Type B pancreatic cell (in vitro differentiated cells): ENCODE measurements at regions not wholly inside any gene's neighbourhood (a gene's known extent, or its start where the extent isn't known, plus 50 kb on each side); places are given as distances from the start of the nearest gene placed in this dataset.

Experiments used
- DNase-seq: peaks from one replicate; pipeline ENCODE4 v3.0.0; 2021; ENCODE audit warnings: mixed read lengths; ENCODE audit not compliant: unreplicated experiment; ENCODE audit errors: extremely low spot score
- H3K27ac Mint-ChIP-seq: 2 replicates; pipeline ENCODE4 v1.8.0; 2021; ENCODE audit warnings: mild to moderate bottlenecking, mixed read lengths
- H3K27me3 Mint-ChIP-seq: 2 replicates; pipeline ENCODE4 v1.8.0; 2021; ENCODE audit warnings: mixed read lengths
- H3K36me3 Mint-ChIP-seq: 2 replicates; pipeline ENCODE4 v1.8.0; 2021; ENCODE audit warnings: mixed read lengths
- H3K4me1 Mint-ChIP-seq: one replicate; pipeline ENCODE4 v1.8.0; 2021; ENCODE audit warnings: mixed read lengths; ENCODE audit not compliant: unreplicated experiment
- H3K4me3 Mint-ChIP-seq: 2 replicates; pipeline ENCODE4 v1.8.0; 2021; ENCODE audit warnings: mild to moderate bottlenecking, mixed read lengths
- H3K9me3 Mint-ChIP-seq: 2 replicates; pipeline ENCODE4 v1.8.0; 2021; ENCODE audit warnings: mixed read lengths
- TF ChIP-seq, protein P1 (sequence below): fragments of 200-600 bp; sonication (generic); conservative IDR thresholded peaks from 2 replicates; pipeline ENCODE4 v1.5.0; 2021; ENCODE audit warnings: antibody characterized with exemption, mild to moderate bottlenecking

DNA sequence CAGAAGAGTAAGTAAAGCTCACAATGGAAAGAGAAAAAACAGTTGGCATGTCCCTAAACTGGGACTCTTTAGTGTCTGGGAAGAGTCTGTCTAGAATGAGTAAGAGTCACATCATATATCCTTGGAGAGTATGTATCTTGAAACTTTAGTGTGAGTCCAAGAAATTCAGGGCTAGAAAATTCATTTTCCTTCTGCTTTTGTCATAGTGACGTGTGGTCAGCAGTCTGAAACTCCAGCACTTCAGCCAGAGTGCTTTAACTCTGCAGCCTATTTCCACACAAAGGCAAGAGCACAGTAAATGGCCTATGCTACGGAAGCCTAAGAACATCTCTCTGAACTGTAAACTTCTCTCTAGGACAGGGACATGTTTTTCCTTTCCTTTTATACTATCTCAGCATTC, 174.1 kb downstream of the FAM181B start:
- DNase-seq = no peak

GRCh38 chr11:82557274-82557673, 176.4 kb downstream of the FAM181B start:
- Mint-ChIP-seq H3K4me3 (no peak overlapping the region), H3K27me3 (peaks cover 8% of the 10 kb centered on the region), H3K27ac (no peak overlapping the region), H3K36me3 (no peaks in the 10 kb centered on the region), H3K4me1 (no peaks in the 10 kb centered on the region), H3K9me3 (no peaks in the 10 kb centered on the region)
- no peak for DNase-seq
- TF ChIP-seq, protein P1, sequence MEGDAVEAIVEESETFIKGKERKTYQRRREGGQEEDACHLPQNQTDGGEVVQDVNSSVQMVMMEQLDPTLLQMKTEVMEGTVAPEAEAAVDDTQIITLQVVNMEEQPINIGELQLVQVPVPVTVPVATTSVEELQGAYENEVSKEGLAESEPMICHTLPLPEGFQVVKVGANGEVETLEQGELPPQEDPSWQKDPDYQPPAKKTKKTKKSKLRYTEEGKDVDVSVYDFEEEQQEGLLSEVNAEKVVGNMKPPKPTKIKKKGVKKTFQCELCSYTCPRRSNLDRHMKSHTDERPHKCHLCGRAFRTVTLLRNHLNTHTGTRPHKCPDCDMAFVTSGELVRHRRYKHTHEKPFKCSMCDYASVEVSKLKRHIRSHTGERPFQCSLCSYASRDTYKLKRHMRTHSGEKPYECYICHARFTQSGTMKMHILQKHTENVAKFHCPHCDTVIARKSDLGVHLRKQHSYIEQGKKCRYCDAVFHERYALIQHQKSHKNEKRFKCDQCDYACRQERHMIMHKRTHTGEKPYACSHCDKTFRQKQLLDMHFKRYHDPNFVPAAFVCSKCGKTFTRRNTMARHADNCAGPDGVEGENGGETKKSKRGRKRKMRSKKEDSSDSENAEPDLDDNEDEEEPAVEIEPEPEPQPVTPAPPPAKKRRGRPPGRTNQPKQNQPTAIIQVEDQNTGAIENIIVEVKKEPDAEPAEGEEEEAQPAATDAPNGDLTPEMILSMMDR = no peak

More for the DNA sequence above, 174.1 kb downstream of the FAM181B start:
- peaks cover 8% of the 10 kb centered on the region for H3K27me3 Mint-ChIP-seq
- H3K4me1 Mint-ChIP-seq = no peaks in the 10 kb centered on the region
- no peaks in the 10 kb centered on the region for H3K9me3 Mint-ChIP-seq
- TF ChIP-seq, protein P1 = no peak
- H3K4me3 Mint-ChIP-seq = no peak overlapping the region
- H3K27ac Mint-ChIP-seq = no peak overlapping the region
- no peaks in the 10 kb centered on the region for H3K36me3 Mint-ChIP-seq

DNA sequence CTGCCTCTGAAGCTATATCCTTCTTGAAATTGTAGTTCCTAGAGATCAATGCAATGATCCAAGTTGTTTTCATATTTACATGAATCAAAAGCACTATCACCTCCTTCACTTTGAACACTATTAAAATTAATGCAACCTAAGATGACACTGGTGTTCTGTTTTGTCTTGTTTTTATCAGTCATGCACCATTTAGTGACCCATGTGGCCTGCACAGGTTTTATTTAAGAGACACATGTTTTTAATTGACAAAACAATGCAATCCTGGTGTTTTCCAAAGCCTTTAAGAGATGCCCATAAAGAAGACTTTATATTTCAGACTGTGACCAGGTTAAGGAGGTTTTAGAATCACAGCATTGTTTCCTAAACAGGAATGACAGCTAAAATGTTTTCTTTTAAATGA, 177.5 kb downstream of the FAM181B start:
- Mint-ChIP-seq H3K9me3 (no peaks in the 10 kb centered on the region), H3K4me3 (no peak overlapping the region), H3K4me1 (no peaks in the 10 kb centered on the region), H3K27ac (no peak overlapping the region), H3K36me3 (no peaks in the 10 kb centered on the region), H3K27me3 (peaks cover 16% of the 10 kb centered on the region)
- TF ChIP-seq, protein P1 = no peak
- no peak for DNase-seq

GRCh38 chr11:82546661-82547557, 186.8 kb downstream of the FAM181B start:
- peaks cover 11% of the 10 kb centered on the region for H3K4me1 Mint-ChIP-seq
- H3K4me3 Mint-ChIP-seq = peak overlapping the region; percentile 23
- TF ChIP-seq, protein P1 = no peak
- H3K27me3 Mint-ChIP-seq = peaks cover 20% of the 10 kb centered on the region
- no peaks in the 10 kb centered on the region for H3K9me3 Mint-ChIP-seq
- no peak for DNase-seq
- H3K27ac Mint-ChIP-seq = no peak overlapping the region
- H3K36me3 Mint-ChIP-seq = no peaks in the 10 kb centered on the region

- Mint-ChIP-seq H3K27ac (no peak overlapping the region), H3K4me1 (no peaks in the 10 kb centered on the region), H3K27me3 (peaks cover 7% of the 10 kb centered on the region), H3K9me3 (no peaks in the 10 kb centered on the region), H3K4me3 (no peak overlapping the region), H3K36me3 (no peaks in the 10 kb centered on the region)
- TF ChIP-seq, protein P1 = no peak
- no peak for DNase-seq
Measured at GRCh38 chr11:82539669-82540068, 194.0 kb downstream of the FAM181B start.
